ENCODE measurements at regions not wholly inside any gene's neighbourhood (a gene's known extent, or its start where the extent isn't known, plus 50 kb on each side); places are given as distances from the start of the nearest gene placed in this dataset.

GRCh38 chr2:37549598-37549997 is 121.8 kb downstream of the CDC42EP3 start:
- DNase-seq, result no peak

- DNase-seq, result no peak
Measured at GRCh38 chr2:37550190-37550589, 121.3 kb downstream of the CDC42EP3 start.

GRCh38 chr2:37551783-37552182 is 119.7 kb downstream of the CDC42EP3 start:
- no peak for DNase-seq

- peak; percentile 7 for DNase-seq
Measured at GRCh38 chr2:37552339-37552738, 119.1 kb downstream of the CDC42EP3 start.

GRCh38 chr2:37553411-37554154 is 117.9 kb downstream of the CDC42EP3 start:
- no peak for DNase-seq

GRCh38 chr2:37554155-37554510 is 117.3 kb downstream of the CDC42EP3 start:
- DNase-seq, result peak; percentile 41

- no peak for DNase-seq
Measured at GRCh38 chr2:37554687-37555086, 116.8 kb downstream of the CDC42EP3 start.

GRCh38 chr2:37555457-37555856 is 116.0 kb downstream of the CDC42EP3 start:
- no peak for DNase-seq

- DNase-seq, result no peak
Measured at GRCh38 chr2:37556256-37556655, 115.2 kb downstream of the CDC42EP3 start.

GRCh38 chr2:37558623-37559022 is 112.8 kb downstream of the CDC42EP3 start:
- no peak for DNase-seq

- DNase-seq, result no peak
Measured at GRCh38 chr2:37560241-37560848, 111.1 kb downstream of the CDC42EP3 start.

- no peak for DNase-seq
Measured at GRCh38 chr2:37560863-37561614, 110.4 kb downstream of the CDC42EP3 start.

GRCh38 chr2:37561615-37562569 is 109.5 kb downstream of the CDC42EP3 start:
- no peak for DNase-seq

GRCh38 chr2:37563375-37564015 is 107.9 kb downstream of the CDC42EP3 start:
- DNase-seq, result no peak

GRCh38 chr2:37564356-37564755 is 107.1 kb downstream of the CDC42EP3 start:
- DNase-seq, result no peak

- no peak for DNase-seq
Measured at GRCh38 chr2:37566517-37566981, 104.9 kb downstream of the CDC42EP3 start.

GRCh38 chr2:37568565-37568964 is 102.9 kb downstream of the CDC42EP3 start:
- DNase-seq, result no peak

GRCh38 chr2:37569131-37569823 is 102.2 kb downstream of the CDC42EP3 start:
- no peak for DNase-seq

GRCh38 chr2:37569986-37570679 is 101.3 kb downstream of the CDC42EP3 start:
- DNase-seq, result no peak

- DNase-seq, result no peak
Measured at GRCh38 chr2:37570773-37571586, 100.5 kb downstream of the CDC42EP3 start.
